ENCODE measurements at regions not wholly inside any gene's neighbourhood (a gene's known extent, or its start where the extent isn't known, plus 50 kb on each side); places are given as distances from the start of the nearest gene placed in this dataset.

DNA sequence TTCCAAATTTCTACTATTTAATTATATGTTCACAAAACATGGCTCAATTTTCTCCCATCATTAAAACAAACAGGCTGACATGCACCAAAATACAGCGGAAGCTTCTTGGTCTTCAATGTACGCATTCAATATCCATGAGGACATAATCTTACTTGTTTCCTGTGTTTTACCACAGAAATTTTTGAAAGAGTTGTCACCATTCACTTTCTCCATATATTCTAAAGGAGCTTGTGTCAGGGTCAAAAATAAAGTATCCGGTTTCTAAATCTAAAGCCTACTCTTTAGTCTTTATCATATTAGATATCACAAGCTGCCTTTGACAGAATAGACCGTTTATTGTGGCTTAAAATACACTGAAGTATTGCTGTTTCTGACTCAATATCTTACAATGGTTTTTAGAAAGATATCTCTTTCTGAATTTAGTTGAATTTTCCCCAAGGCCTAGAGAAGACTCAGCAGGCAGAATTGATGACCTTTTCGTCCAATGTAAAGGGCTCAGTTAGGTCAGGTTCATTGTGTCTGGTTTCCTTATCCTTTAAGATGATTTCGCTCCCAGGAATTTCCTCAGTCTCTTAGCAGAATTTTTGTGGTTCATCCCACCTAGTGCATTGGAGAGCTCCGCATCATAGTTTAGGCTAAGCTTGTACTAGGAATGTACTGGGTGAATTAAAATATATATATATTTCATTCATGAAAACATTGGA, 717.2 kb downstream of the NCAM2 start (continued):
- TF ChIP-seq FOXM1 (IDR thresholded peaks at IDR 0.05; ENCODE audit: low read depth) = peak; percentile 73; the same call in 1 of the 2 replicates

DNA sequence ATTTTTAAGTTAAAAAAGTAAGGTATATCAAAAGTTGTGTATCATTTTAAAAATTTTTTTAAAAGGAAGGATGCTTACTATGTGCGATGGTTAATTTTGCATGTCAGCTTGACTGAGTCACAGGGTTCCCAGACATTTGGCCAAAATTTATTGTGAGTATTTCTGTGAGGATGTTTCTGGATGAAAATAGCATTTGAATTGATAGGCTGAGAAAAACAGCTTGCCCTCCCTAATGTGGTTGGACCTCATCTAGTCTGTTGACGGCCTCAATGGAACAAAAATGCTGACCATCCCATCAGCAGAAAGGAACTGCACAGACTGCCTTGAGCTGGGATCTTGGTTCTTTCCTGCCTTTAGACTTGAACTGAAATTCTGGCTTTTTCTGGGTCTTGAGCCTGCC, 724.5 kb downstream of the NCAM2 start:
- ChIA-PET POLR2A (no interaction called here), CTCF (no interaction called here)
- Histone ChIP-seq H3K9me3 (0 out of 2 replicates have a peak, but pooled peaks cover 2% of the 10 kb centered on the region), H4K20me1 (ENCODE audit: insufficient read depth) (no peaks in the 10 kb centered on the region), H3K4me3 (ENCODE audit: low read depth in 2 of 2, low read length in 1 of 2) (no peak overlapping the region), H3K9ac (no peak overlapping the region), H3K79me2 (ENCODE audit: insufficient read depth) (no peaks in the 10 kb centered on the region), H3K9me2 (no peaks in the 10 kb centered on the region), H3K36me3 (replicated peaks in 1 of 2; ENCODE audit: control insufficient read depth in 1 of 2, insufficient read depth in 2 of 2, low read length in 1 of 2) (no peaks in the 10 kb centered on the region), H3K27me3 (ENCODE audit: insufficient read depth) (no peaks in the 10 kb centered on the region), H3K4me2 (no peak overlapping the region), H3F3A (replicated peaks; ENCODE audit: insufficient read depth) (no peaks in the 10 kb centered on the region), H2AFZ (ENCODE audit: low read depth) (no peak overlapping the region), H3K4me1 (ENCODE audit: control insufficient read depth in 1 of 2, insufficient read depth in 2 of 2, low read depth in 1 of 2, low read length in 1 of 2) (no peaks in the 10 kb centered on the region), H3K27ac (ENCODE audit: low read depth in 2 of 2, low read length in 1 of 2) (no peak overlapping the region)
- DNase-seq = no peak
- 96% methylated on average over 2 of the region's 2 CpGs for WGBS (ENCODE audit: low lambda C conversion rate)
- TF ChIP-seq TCF12 (IDR thresholded peaks at IDR 0.05) (no peak), JUND (IDR thresholded peaks at IDR 0.05) (no peak), GABPA (IDR thresholded peaks at IDR 0.05; ENCODE audit: low read depth) (no peak), TAF1 (IDR thresholded peaks at IDR 0.05; ENCODE audit: borderline replicate concordance, low read depth, low read length) (no peak), FOXM1 (IDR thresholded peaks at IDR 0.05; ENCODE audit: low read depth) (no peak), EZH2phosphoT487 (IDR thresholded peaks at IDR 0.05; ENCODE audit: borderline replicate concordance, low read depth) (no peak), RCOR1 (IDR thresholded peaks at IDR 0.05; ENCODE audit: low read length) (no peak), POLR2AphosphoS5 (IDR thresholded peaks at IDR 0.05; ENCODE audit: low read depth, low read length) (no peak), FOXJ3 (CRISPR knock-in tag; IDR thresholded peaks at IDR 0.05) (no peak), ELF1 (IDR thresholded peaks at IDR 0.05) (no peak)
- TF ChIP-seq, protein P1, sequence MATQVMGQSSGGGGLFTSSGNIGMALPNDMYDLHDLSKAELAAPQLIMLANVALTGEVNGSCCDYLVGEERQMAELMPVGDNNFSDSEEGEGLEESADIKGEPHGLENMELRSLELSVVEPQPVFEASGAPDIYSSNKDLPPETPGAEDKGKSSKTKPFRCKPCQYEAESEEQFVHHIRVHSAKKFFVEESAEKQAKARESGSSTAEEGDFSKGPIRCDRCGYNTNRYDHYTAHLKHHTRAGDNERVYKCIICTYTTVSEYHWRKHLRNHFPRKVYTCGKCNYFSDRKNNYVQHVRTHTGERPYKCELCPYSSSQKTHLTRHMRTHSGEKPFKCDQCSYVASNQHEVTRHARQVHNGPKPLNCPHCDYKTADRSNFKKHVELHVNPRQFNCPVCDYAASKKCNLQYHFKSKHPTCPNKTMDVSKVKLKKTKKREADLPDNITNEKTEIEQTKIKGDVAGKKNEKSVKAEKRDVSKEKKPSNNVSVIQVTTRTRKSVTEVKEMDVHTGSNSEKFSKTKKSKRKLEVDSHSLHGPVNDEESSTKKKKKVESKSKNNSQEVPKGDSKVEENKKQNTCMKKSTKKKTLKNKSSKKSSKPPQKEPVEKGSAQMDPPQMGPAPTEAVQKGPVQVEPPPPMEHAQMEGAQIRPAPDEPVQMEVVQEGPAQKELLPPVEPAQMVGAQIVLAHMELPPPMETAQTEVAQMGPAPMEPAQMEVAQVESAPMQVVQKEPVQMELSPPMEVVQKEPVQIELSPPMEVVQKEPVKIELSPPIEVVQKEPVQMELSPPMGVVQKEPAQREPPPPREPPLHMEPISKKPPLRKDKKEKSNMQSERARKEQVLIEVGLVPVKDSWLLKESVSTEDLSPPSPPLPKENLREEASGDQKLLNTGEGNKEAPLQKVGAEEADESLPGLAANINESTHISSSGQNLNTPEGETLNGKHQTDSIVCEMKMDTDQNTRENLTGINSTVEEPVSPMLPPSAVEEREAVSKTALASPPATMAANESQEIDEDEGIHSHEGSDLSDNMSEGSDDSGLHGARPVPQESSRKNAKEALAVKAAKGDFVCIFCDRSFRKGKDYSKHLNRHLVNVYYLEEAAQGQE (IDR thresholded peaks at IDR 0.05; ENCODE audit: low read depth, low read length) = no peak
- TF ChIP-seq, protein P2, sequence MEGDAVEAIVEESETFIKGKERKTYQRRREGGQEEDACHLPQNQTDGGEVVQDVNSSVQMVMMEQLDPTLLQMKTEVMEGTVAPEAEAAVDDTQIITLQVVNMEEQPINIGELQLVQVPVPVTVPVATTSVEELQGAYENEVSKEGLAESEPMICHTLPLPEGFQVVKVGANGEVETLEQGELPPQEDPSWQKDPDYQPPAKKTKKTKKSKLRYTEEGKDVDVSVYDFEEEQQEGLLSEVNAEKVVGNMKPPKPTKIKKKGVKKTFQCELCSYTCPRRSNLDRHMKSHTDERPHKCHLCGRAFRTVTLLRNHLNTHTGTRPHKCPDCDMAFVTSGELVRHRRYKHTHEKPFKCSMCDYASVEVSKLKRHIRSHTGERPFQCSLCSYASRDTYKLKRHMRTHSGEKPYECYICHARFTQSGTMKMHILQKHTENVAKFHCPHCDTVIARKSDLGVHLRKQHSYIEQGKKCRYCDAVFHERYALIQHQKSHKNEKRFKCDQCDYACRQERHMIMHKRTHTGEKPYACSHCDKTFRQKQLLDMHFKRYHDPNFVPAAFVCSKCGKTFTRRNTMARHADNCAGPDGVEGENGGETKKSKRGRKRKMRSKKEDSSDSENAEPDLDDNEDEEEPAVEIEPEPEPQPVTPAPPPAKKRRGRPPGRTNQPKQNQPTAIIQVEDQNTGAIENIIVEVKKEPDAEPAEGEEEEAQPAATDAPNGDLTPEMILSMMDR (IDR thresholded peaks at IDR 0.05) = no peak

All from SK-N-SH (cell line).